IMR-90 (cell line): ENCODE measurements at regions not wholly inside any gene's neighbourhood (a gene's known extent, or its start where the extent isn't known, plus 50 kb on each side); places are given as distances from the start of the nearest gene placed in this dataset.

ENCODE experiments used
- ATAC-seq: fragments of 200-7000 bp; cut with Tn5 transposase; 2 replicates; pipeline ENCODE4 v1.9.1; 2020; ENCODE audit warnings: low read depth, mild to moderate bottlenecking, moderate library complexity
- BruUV-seq: library from RNA; stranded (reverse); fragments of 400-500 nt; replicated peaks from 2 replicates; lab custom pipeline; 2021; lab: Mats Ljungman, UMichigan
- CTCF ChIA-PET: fragments of 300-600 bp; formaldehyde crosslinking; extraction: SDS; loops from one replicate; lab custom pipeline; 2021; ENCODE audit warnings: antibody characterized with exemption; lab: Yijun Ruan, JAX
- POLR2A ChIA-PET: fragments of 300-600 bp; sonication (Branson Sonifier 250); formaldehyde crosslinking; loops from one replicate; lab custom pipeline; 2022; ENCODE audit warnings: antibody characterized with exemption; ENCODE audit not compliant: unreplicated experiment; lab: Charles Lee
- DNase-seq: peaks from one replicate; pipeline ENCODE4 v3.0.0; 2013
- H2AFZ ChIP-seq: replicated peaks from 2 replicates; pipeline ENCODE3; 2013; ENCODE audit warnings: low read length, mild to moderate bottlenecking; ENCODE audit not compliant: poor library complexity
- H2AK5ac ChIP-seq: 2 replicates; pipeline ENCODE4 v1.6.1; 2013; ENCODE audit warnings: low read depth, low read length, inconsistent platforms
- H2AK9ac ChIP-seq: replicated peaks from 2 replicates; pipeline ENCODE3; 2013; ENCODE audit warnings: mild to moderate bottlenecking, low read depth, low read length, moderate library complexity; ENCODE audit not compliant: poor library complexity
- H2BK120ac ChIP-seq: 2 replicates; pipeline ENCODE4 v1.6.1; 2013; ENCODE audit warnings: low read depth, low read length, inconsistent platforms
- H2BK15ac ChIP-seq: 3 replicates; pipeline ENCODE4 v1.6.1; 2013; ENCODE audit warnings: low read depth, low read length, inconsistent platforms
- H2BK20ac ChIP-seq: 2 replicates; pipeline ENCODE4 v1.6.1; 2013; ENCODE audit warnings: low read depth, mild to moderate bottlenecking, inconsistent platforms, low read length, moderate library complexity
- H2BK5ac ChIP-seq: 2 replicates; pipeline ENCODE4 v1.6.1; 2013; ENCODE audit warnings: mild to moderate bottlenecking, low read depth, low read length, inconsistent platforms; ENCODE audit not compliant: poor library complexity, severe bottlenecking
- H3K14ac ChIP-seq: replicated peaks from 2 replicates; pipeline ENCODE4 v1.6.1; 2013; ENCODE audit warnings: low read depth, low read length, inconsistent platforms
- H3K18ac ChIP-seq: 2 replicates; pipeline ENCODE4 v1.6.1; 2013; ENCODE audit warnings: low read depth, low read length, control low read depth
- H3K23ac ChIP-seq: 2 replicates; pipeline ENCODE4 v1.6.1; 2013; ENCODE audit warnings: low read depth, low read length, inconsistent platforms
- H3K27ac ChIP-seq: 2 replicates; pipeline ENCODE4 v1.5.1; 2013; ENCODE audit warnings: mild to moderate bottlenecking, control low read depth, low read length; ENCODE audit not compliant: insufficient read depth
- H3K27me3 ChIP-seq: 2 replicates; pipeline ENCODE4 v1.6.1; 2013; ENCODE audit warnings: low read length; ENCODE audit not compliant: control insufficient read depth, insufficient read depth
- H3K36me3 ChIP-seq: 2 replicates; pipeline ENCODE4 v1.6.1; 2013; ENCODE audit warnings: low read length, mixed read lengths; ENCODE audit not compliant: control insufficient read depth, insufficient read depth
- H3K4ac ChIP-seq: 2 replicates; pipeline ENCODE4 v1.6.1; 2013; ENCODE audit warnings: low read depth, low read length, inconsistent platforms
- H3K4me1 ChIP-seq: 2 replicates; pipeline ENCODE4 v1.6.1; 2013; ENCODE audit warnings: low read length, mixed read lengths; ENCODE audit not compliant: control insufficient read depth, insufficient read depth
- H3K4me2 ChIP-seq: 2 replicates; pipeline ENCODE4 v1.6.1; 2013; ENCODE audit warnings: low read depth, mild to moderate bottlenecking, control low read depth, low read length, moderate library complexity
- H3K4me3 ChIP-seq: 2 replicates; pipeline ENCODE4 v1.5.1; 2013; ENCODE audit warnings: low read depth, mild to moderate bottlenecking, control low read depth, low read length, moderate library complexity; ENCODE audit not compliant: insufficient read depth
- H3K56ac ChIP-seq: 2 replicates; pipeline ENCODE4 v1.6.1; 2013; ENCODE audit warnings: low read length, inconsistent platforms; ENCODE audit not compliant: insufficient read depth; ENCODE audit errors: extremely low read depth
- H3K79me1 ChIP-seq, 2 experiments: 2 replicates each; pipeline ENCODE4 v1.6.1; 2013; ENCODE audit warnings: low read length in 2 of 2, inconsistent platforms in 1 of 2, low read depth in 1 of 2
- H3K9ac ChIP-seq: 2 replicates; pipeline ENCODE4 v1.6.1; 2013; ENCODE audit warnings: low read depth, low read length, control low read depth
- H3K9me1 ChIP-seq: 2 replicates; pipeline ENCODE4 v1.6.1; 2013; ENCODE audit warnings: low read length, inconsistent platforms; ENCODE audit not compliant: insufficient read depth
- H3K9me3 ChIP-seq: 2 replicates; pipeline ENCODE4 v1.6.1; 2013; ENCODE audit warnings: low read length; ENCODE audit not compliant: control insufficient read depth, insufficient read depth
- H4K20me1 ChIP-seq: 2 replicates; pipeline ENCODE4 v1.6.1; 2013; ENCODE audit warnings: low read length, inconsistent platforms; ENCODE audit not compliant: insufficient read depth
- H4K5ac ChIP-seq: 2 replicates; pipeline ENCODE4 v1.6.1; 2013; ENCODE audit warnings: mild to moderate bottlenecking, low read depth, low read length, control low read depth
- H4K8ac ChIP-seq, 2 experiments: 2 replicates each; pipeline ENCODE4 v1.6.1; 2013; ENCODE audit warnings: low read depth in 2 of 2, low read length in 2 of 2, control low read depth in 1 of 2, inconsistent platforms in 1 of 2
- H4K91ac ChIP-seq: 2 replicates; pipeline ENCODE4 v1.6.1; 2013; ENCODE audit warnings: low read depth, low read length, inconsistent platforms; ENCODE audit not compliant: insufficient read depth
- BHLHE40 ChIP-seq: fragments of 150-350 bp; IDR thresholded peaks from 2 replicates; pipeline ENCODE4 v1.6.1; 2016; ENCODE audit warnings: mild to moderate bottlenecking, low read depth, low read length
- CHD1 ChIP-seq: IDR thresholded peaks from 2 replicates; pipeline ENCODE4 v1.6.1; 2012; ENCODE audit warnings: low read depth, low read length, improper control_type of control experiment
- MXI1 ChIP-seq: IDR thresholded peaks from 2 replicates; pipeline ENCODE4 v1.6.1; 2012; ENCODE audit warnings: low read depth, mild to moderate bottlenecking, low read length, moderate library complexity, borderline replicate concordance
- NFE2L2 ChIP-seq: fragments of 150-350 bp; IDR thresholded peaks from 2 replicates; pipeline ENCODE4 v1.6.1; 2016; ENCODE audit warnings: low read depth, mild to moderate bottlenecking, low read length
- WGBS, 2 experiments: methylation state at CpG; one replicate each; pipeline versions ENCODE4 v1.1.5 to v1.1.7; 2013; ENCODE audit warnings: missing lambda C conversion rate in 2 of 2; ENCODE audit not compliant: insufficient read length in 1 of 2; ENCODE audit errors: extremely low coverage in 2 of 2; 5-methylcytosine and 5-hydroxymethylcytosine counted together
- dilution Hi-C: fragments of 300-500 bp; cut with HindIII; formaldehyde crosslinking; loops from one replicate; pipeline ENCODE4 v1.14.3; 2018; ENCODE audit warnings: low sequenced_read_pairs; ENCODE audit not compliant: unreplicated experiment
- in situ Hi-C: fragments of 300-500 bp; cut with MboI; formaldehyde crosslinking; loops from 3 replicates; pipeline ENCODE4 v1.14.3; 2019; ENCODE audit warnings: low sequenced_read_pairs, inconsistent platforms, mixed read lengths
- intact Hi-C: fragments of 100-400 bp; cut with micrococcal nuclease; formaldehyde crosslinking; loops from 2 replicates; pipeline ENCODE4 v1.10.0; 2022

DNA sequence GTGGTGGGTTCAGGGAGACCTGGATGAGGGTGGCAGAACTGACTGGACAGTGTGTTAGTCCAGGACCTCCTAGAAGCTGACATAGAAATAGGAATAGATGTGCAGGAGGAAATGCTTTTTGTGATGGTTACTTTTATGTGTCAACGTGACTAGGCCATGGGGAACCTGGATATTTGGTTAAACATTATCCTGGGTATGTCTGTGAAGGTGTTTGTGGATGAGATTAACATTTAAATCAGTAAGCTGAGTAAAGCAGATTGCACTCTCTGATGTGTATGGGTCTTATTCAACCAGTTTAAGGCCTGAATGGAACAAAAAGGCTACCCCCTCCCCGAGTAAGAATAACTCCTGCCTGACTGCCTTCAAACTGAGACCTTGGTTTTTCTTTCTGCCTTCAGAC is 219.3 kb downstream of the DHX35 start:
- in situ Hi-C loops: no loop called here
- Histone ChIP-seq H3K9me1 (no peaks in the 10 kb centered on the region), H4K5ac (no peak overlapping the region), H2AFZ (no peak overlapping the region), H2BK15ac (no peak overlapping the region), H3K18ac (no peak overlapping the region), H3K56ac (no peak overlapping the region), H3K4ac (no peak overlapping the region), H3K9ac (no peak overlapping the region), H3K27me3 (no peaks in the 10 kb centered on the region), H3K79me1 (no peaks in the 10 kb centered on the region), H4K8ac (no peak overlapping the region), H2BK120ac (no peak overlapping the region), H3K14ac (no peak overlapping the region), H4K91ac (no peak overlapping the region), H3K4me2 (no peak overlapping the region), H2BK20ac (no peak overlapping the region), H3K9me3 (no peaks in the 10 kb centered on the region), H3K23ac (no peak overlapping the region), H4K20me1 (no peaks in the 10 kb centered on the region), H3K27ac (no peak overlapping the region), H3K4me1 (no peaks in the 10 kb centered on the region), H2AK5ac (no peak overlapping the region), H3K36me3 (no peaks in the 10 kb centered on the region), H2AK9ac (no peak overlapping the region), H3K4me3 (no peak overlapping the region), H2BK5ac (no peak overlapping the region)
- BruUV-seq: no TSS peak
- TF ChIP-seq MXI1 (no peak), CHD1 (no peak), NFE2L2 (no peak), BHLHE40 (no peak)
- no CpG with 5 or more reads among the region's 2 CpGs for WGBS, 2 experiments
- DNase-seq: no peak
- intact Hi-C loops: no loop called here
- dilution Hi-C loops: no loop called here
- no peak for ATAC-seq
- CTCF ChIA-PET: no interaction called here
- POLR2A ChIA-PET: no interaction called here
